ENCODE measurements at regions not wholly inside any gene's neighbourhood (a gene's known extent, or its start where the extent isn't known, plus 50 kb on each side); places are given as distances from the start of the nearest gene placed in this dataset.

- no peak for TF ChIP-seq CTCF (IDR thresholded peaks at IDR 0.05; ENCODE audit: low read depth, low read length)
- H3K4me3 ChIP-seq (ENCODE audit: low read depth, low read length): no peak overlapping the region
- in situ Hi-C loops (cut with HindIII; ENCODE audit: low sequenced_read_pairs): no loop called here
- no peak for DNase-seq (ENCODE audit: low read depth, low spot score)
Observed at GRCh38 chr12:118650586-118650960, 274.2 kb downstream of the SUDS3 start.

DNA sequence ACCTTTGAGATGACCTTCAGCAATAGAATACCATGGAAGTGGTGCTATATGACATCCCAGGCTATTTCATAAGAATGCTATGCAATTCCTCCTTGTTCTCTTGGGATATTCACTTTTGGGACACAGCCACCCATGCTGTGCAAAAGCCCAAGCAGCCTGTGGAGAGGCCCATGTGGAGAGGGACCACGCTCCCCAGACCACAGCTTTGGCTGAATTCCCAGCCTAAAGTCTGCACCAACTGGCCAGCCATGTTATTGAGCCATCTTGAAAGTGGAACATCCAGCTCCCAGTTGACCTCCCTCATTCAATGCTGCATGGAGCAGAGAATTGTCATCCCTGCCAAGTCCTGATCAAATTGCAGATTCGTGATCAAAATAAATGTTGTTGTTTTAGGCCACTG, 275.1 kb downstream of the SUDS3 start:
- in situ Hi-C loops (cut with HindIII; ENCODE audit: low sequenced_read_pairs): no loop called here
- DNase-seq (ENCODE audit: low read depth, low spot score): no peak
- no peak for TF ChIP-seq CTCF (IDR thresholded peaks at IDR 0.05; ENCODE audit: low read depth, low read length)
- H3K4me3 ChIP-seq (ENCODE audit: low read depth, low read length): no peak overlapping the region

DNA sequence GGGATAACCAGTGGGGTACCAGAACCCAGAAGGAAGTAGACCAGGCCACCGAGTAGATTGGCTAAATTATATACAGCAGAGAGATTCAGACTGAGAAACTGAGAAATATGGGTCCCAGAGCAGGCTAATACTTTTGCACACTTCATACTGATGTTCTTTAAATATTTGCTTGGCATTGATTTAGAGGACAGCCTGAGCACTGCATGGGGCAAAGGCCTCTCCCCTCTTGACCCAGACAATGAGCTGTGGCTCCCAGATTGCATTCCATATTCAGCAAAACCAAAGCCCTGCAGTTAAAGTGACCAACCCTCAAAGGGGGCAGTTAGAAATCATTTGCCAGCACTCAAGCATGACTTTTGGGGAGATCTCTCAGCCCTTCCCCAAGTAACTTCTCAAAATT, 279.2 kb downstream of the SUDS3 start:
- H3K4me3 ChIP-seq (ENCODE audit: low read depth, low read length): no peak overlapping the region
- in situ Hi-C loops (cut with HindIII; ENCODE audit: low sequenced_read_pairs): no loop called here
- TF ChIP-seq CTCF (IDR thresholded peaks at IDR 0.05; ENCODE audit: low read depth, low read length): no peak
- no peak for DNase-seq (ENCODE audit: low read depth, low spot score)

- in situ Hi-C loops (cut with HindIII; ENCODE audit: low sequenced_read_pairs): no loop called here
- no peak for DNase-seq (ENCODE audit: low read depth, low spot score)
- TF ChIP-seq CTCF (IDR thresholded peaks at IDR 0.05; ENCODE audit: low read depth, low read length): no peak
- H3K4me3 ChIP-seq (ENCODE audit: low read depth, low read length): no peak overlapping the region
Observed at GRCh38 chr12:118680356-118680963, 300.9 kb upstream of the SRRM4 start.

GRCh38 chr12:118682656-118683055, 298.7 kb upstream of the SRRM4 start:
- no peak for TF ChIP-seq CTCF (IDR thresholded peaks at IDR 0.05; ENCODE audit: low read depth, low read length)
- DNase-seq (ENCODE audit: low read depth, low spot score): no peak
- in situ Hi-C loops (cut with HindIII; ENCODE audit: low sequenced_read_pairs): no loop called here
- H3K4me3 ChIP-seq (ENCODE audit: low read depth, low read length): no peak overlapping the region

DNA sequence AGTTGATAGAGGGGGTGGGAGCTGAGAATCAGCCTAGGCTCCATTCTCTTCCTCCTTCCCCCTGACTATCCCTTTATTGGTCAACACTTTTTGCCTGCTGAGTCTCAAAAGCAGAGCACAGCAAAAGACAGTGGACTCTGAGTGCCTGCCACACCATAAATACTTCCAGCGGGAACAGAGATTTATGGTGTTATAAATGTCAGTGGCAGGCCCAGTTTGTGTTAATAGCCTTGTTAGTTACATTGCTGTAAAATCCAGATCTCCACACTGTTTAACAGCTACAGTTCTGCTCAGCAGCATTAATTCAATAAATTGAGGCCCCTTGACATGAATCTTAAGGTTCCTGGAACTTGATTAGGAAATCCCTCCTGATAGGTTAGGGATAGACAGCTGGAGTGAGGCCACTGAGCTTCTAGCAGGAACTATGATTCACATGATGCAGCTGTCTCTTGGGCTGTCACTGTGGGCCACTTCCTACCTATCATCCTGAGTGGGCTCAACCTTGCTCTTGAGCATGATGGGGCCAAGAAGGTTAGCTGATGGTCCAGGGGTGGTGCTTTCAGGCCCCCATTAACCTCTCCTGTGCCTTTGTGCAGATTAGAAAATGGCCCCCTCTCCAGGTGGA, 295.2 kb upstream of the SRRM4 start:
- no peak for TF ChIP-seq CTCF (IDR thresholded peaks at IDR 0.05; ENCODE audit: low read depth, low read length)
- in situ Hi-C loops (cut with HindIII; ENCODE audit: low sequenced_read_pairs): no loop called here
- no peak overlapping the region for H3K4me3 ChIP-seq (ENCODE audit: low read depth, low read length)
- no peak for DNase-seq (ENCODE audit: low read depth, low spot score)

Measured in astrocyte of the spinal cord (primary cell).